Endothelial cell of umbilical vein (primary cell): ENCODE measurements at regions not wholly inside any gene's neighbourhood (a gene's known extent, or its start where the extent isn't known, plus 50 kb on each side); places are given as distances from the start of the nearest gene placed in this dataset.

Experiments used
- BruUV-seq: library from RNA; stranded (reverse); fragments of 400-500 nt; replicated peaks from 2 replicates; lab custom pipeline; 2021; lab: Mats Ljungman, UMichigan
- CTCF ChIA-PET: fragments of 300-600, 350-600 bp; sonication (Branson Sonifier 250); formaldehyde crosslinking; loops from one replicate; lab custom pipeline; 2021; ENCODE audit warnings: antibody characterized with exemption, inconsistent platforms; lab: Charles Lee
- POLR2A ChIA-PET: fragments of 300-600, 350-600 bp; sonication (Branson Sonifier 250); formaldehyde crosslinking; loops from one replicate; lab custom pipeline; 2021; ENCODE audit warnings: antibody characterized with exemption, inconsistent platforms; lab: Charles Lee
- DNase-seq: peaks from one replicate; pipeline ENCODE4 v3.0.0-alpha.2; 2011; ENCODE audit warnings: low read depth, low spot score
- FAIRE-seq: peaks from 2 replicates; lab custom pipeline; 2011; peaks lifted over from hg19 to GRCh38; lab: Jason Lieb, UNC
- H2AFZ ChIP-seq: 2 replicates; pipeline ENCODE4 v1.6.0; 2012; ENCODE audit warnings: low read depth, low read length, control low read depth, inconsistent platforms
- H3K27ac ChIP-seq: 2 replicates; pipeline ENCODE4 v1.5.1; 2011; ENCODE audit warnings: low read depth, mild to moderate bottlenecking, control low read depth, low read length, moderate library complexity; ENCODE audit not compliant: insufficient read depth
- H3K27me3 ChIP-seq, 2 experiments: 2 replicates each; pipeline versions ENCODE4 v1.6.0 to v1.6.1; 2011; ENCODE audit warnings: low read length in 2 of 2, mixed read lengths in 1 of 2; ENCODE audit not compliant: control insufficient read depth in 2 of 2, insufficient read depth in 2 of 2
- H3K36me3 ChIP-seq, 2 experiments: 2 replicates in 1 of 2; 3 replicates in 1 of 2; pipeline ENCODE4 v1.5.1; 2011; ENCODE audit warnings: low read length in 2 of 2, mild to moderate bottlenecking in 1 of 2, moderate library complexity in 1 of 2; ENCODE audit not compliant: control insufficient read depth in 2 of 2, insufficient read depth in 2 of 2; ENCODE audit errors: extremely low read depth in 1 of 2
- H3K4me1 ChIP-seq: 3 replicates; pipeline ENCODE4 v1.5.1; 2011; ENCODE audit warnings: mild to moderate bottlenecking, low read length; ENCODE audit not compliant: control insufficient read depth, insufficient read depth; ENCODE audit errors: extremely low read depth
- H3K4me2 ChIP-seq: 2 replicates; pipeline ENCODE4 v1.6.1; 2011; ENCODE audit warnings: low read length, control low read depth, mixed read lengths; ENCODE audit not compliant: insufficient read depth
- H3K4me3 ChIP-seq, 3 experiments: fragments of 200-600 bp in 1 of 3; sonication (generic), shearing (Covaris generic) in 1 of 3; replicated peaks in 1 of 3; 2 replicates each; pipeline ENCODE4 v1.5.1; 2011 to 2016; ENCODE audit warnings: control low read depth in 3 of 3, low read length in 3 of 3, mild to moderate bottlenecking in 2 of 3, inconsistent platforms in 1 of 3, low read depth in 1 of 3, moderate library complexity in 1 of 3; ENCODE audit not compliant: insufficient read depth in 1 of 3
- H3K79me2 ChIP-seq: 2 replicates; pipeline ENCODE4 v1.6.0; 2012; ENCODE audit warnings: low read length, inconsistent platforms; ENCODE audit not compliant: control insufficient read depth, insufficient read depth
- H3K9ac ChIP-seq: replicated peaks from 2 replicates; pipeline ENCODE3; 2011; ENCODE audit warnings: low read length, control low read depth; ENCODE audit not compliant: insufficient read depth; ENCODE audit errors: extremely low read depth
- H3K9me1 ChIP-seq: replicated peaks from 3 replicates; pipeline ENCODE4 v1.6.0; 2011; ENCODE audit warnings: mild to moderate bottlenecking, low read length; ENCODE audit not compliant: control insufficient read depth, insufficient read depth; ENCODE audit errors: extremely low read depth
- H3K9me3 ChIP-seq: replicated peaks from 2 replicates; pipeline ENCODE4 v1.5.1; 2012; ENCODE audit warnings: low read length, inconsistent platforms; ENCODE audit not compliant: control insufficient read depth, insufficient read depth
- H4K20me1 ChIP-seq: replicated peaks from 2 replicates; pipeline ENCODE3; 2011; ENCODE audit warnings: mild to moderate bottlenecking, low read length; ENCODE audit not compliant: control insufficient read depth, insufficient read depth; ENCODE audit errors: extremely low read depth
- EZH2 ChIP-seq: IDR thresholded peaks from 2 replicates; pipeline ENCODE4 v1.6.1; 2012; ENCODE audit warnings: borderline replicate concordance, low read depth, mild to moderate bottlenecking, moderate library complexity, low read length, inconsistent platforms; ENCODE audit not compliant: severe bottlenecking
- FOS ChIP-seq: IDR thresholded peaks from 2 replicates; pipeline ENCODE4 v1.6.1; 2011; ENCODE audit warnings: mild to moderate bottlenecking, low read length, moderate library complexity, borderline replicate concordance; ENCODE audit not compliant: insufficient read depth
- GATA2 ChIP-seq: IDR thresholded peaks from 2 replicates; pipeline ENCODE4 v1.7.0; 2011; ENCODE audit warnings: low read depth, mild to moderate bottlenecking, moderate library complexity, mixed read lengths, low read length; ENCODE audit not compliant: insufficient read length, insufficient read depth
- JUN ChIP-seq: IDR thresholded peaks from 2 replicates; pipeline ENCODE4 v1.6.1; 2011; ENCODE audit warnings: borderline replicate concordance, low read depth; ENCODE audit not compliant: insufficient read length, insufficient read depth
- MYC ChIP-seq: IDR thresholded peaks from one replicate; pipeline ENCODE4 v1.6.1; 2011; ENCODE audit warnings: mild to moderate bottlenecking, low read depth, low read length
- POLR2A ChIP-seq: IDR thresholded peaks from 2 replicates; pipeline ENCODE4 v1.6.1; 2012; ENCODE audit warnings: low read depth, mild to moderate bottlenecking, control low read depth, low read length
- POLR2AphosphoS5 ChIP-seq: IDR thresholded peaks from 2 replicates; pipeline ENCODE4 v1.6.1; 2012; ENCODE audit warnings: low read depth, mild to moderate bottlenecking, control low read depth, low read length, moderate library complexity; ENCODE audit not compliant: insufficient read depth
- dilution Hi-C: fragments of 300-500 bp; cut with MboI; formaldehyde crosslinking; loops from one replicate; pipeline ENCODE4 v1.15.0; 2019; ENCODE audit warnings: low sequenced_read_pairs; ENCODE audit not compliant: extremely low pct_ligation_motif_present
- intact Hi-C: fragments of 100-400 bp; cut with micrococcal nuclease; formaldehyde crosslinking; loops from one replicate; pipeline ENCODE4 v1.10.0; 2022
- TF ChIP-seq, protein P1 (sequence below): IDR thresholded peaks from 2 replicates; pipeline ENCODE4 v1.6.1; 2011; ENCODE audit not compliant: insufficient read depth, insufficient read length
- TF ChIP-seq, protein P2 (sequence below), 2 donors: IDR thresholded peaks; 1 replicate in 1 of 2; 2 replicates in 1 of 2; pipeline ENCODE4 v1.5.1; 2011; ENCODE audit warnings: low read length in 2 of 2, mild to moderate bottlenecking in 2 of 2, moderate library complexity in 2 of 2, control low read depth in 1 of 2, inconsistent platforms in 1 of 2, low read depth in 1 of 2; ENCODE audit not compliant: insufficient read depth in 1 of 2; ENCODE audit errors: extremely low read depth in 1 of 2

DNA sequence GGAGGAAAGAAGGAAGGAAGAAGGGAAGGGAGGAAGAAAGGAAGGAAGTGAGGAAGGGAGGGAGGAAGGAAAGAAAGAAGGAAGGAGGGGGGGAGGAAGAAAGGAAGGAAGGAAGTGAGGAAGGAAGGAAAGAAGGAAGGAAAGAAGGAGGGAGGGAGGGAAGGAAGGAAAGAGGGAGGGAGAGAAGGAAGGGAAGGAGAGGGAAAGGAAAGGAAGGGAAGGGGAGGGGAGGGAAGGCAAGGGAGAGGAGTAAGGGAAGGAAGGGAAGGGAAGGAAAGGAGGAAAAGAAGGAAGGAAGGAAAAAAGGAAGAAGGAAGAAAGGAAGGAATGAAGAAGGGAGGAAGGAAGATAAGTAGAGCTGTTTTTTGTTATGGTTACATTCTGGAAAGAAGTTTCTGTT, 141.2 kb downstream of the LRRC3B start:
- H3K4me3 ChIP-seq: no peak overlapping the region
- no TSS peak for BruUV-seq
- dilution Hi-C loops (no loop called here), intact Hi-C loops (no loop called here)
- DNase-seq (no peak), FAIRE-seq (no peak)
- no peaks in the 10 kb centered on the region for H3K36me3 ChIP-seq
- no peak overlapping the region for H3K27ac ChIP-seq
- CTCF ChIA-PET: no interaction called here
- H3K27me3 ChIP-seq: no peaks in the 10 kb centered on the region
- no peaks in the 10 kb centered on the region for H4K20me1 ChIP-seq
- POLR2A ChIA-PET: no interaction called here
- H3K4me2 ChIP-seq: no peak overlapping the region
- no peak overlapping the region for H2AFZ ChIP-seq
- no peak for TF ChIP-seq MYC
- no peak for TF ChIP-seq POLR2AphosphoS5
- no peak for TF ChIP-seq EZH2
- TF ChIP-seq, protein P1, sequence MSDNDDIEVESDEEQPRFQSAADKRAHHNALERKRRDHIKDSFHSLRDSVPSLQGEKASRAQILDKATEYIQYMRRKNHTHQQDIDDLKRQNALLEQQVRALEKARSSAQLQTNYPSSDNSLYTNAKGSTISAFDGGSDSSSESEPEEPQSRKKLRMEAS: no peak
- TF ChIP-seq JUN: no peak
- no peak for TF ChIP-seq FOS
- no peak for TF ChIP-seq POLR2A
- TF ChIP-seq, protein P2, sequence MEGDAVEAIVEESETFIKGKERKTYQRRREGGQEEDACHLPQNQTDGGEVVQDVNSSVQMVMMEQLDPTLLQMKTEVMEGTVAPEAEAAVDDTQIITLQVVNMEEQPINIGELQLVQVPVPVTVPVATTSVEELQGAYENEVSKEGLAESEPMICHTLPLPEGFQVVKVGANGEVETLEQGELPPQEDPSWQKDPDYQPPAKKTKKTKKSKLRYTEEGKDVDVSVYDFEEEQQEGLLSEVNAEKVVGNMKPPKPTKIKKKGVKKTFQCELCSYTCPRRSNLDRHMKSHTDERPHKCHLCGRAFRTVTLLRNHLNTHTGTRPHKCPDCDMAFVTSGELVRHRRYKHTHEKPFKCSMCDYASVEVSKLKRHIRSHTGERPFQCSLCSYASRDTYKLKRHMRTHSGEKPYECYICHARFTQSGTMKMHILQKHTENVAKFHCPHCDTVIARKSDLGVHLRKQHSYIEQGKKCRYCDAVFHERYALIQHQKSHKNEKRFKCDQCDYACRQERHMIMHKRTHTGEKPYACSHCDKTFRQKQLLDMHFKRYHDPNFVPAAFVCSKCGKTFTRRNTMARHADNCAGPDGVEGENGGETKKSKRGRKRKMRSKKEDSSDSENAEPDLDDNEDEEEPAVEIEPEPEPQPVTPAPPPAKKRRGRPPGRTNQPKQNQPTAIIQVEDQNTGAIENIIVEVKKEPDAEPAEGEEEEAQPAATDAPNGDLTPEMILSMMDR (IDR thresholded peaks at IDR 0.05; ENCODE audit: extremely low read depth in 1 of 2, insufficient read depth in 1 of 2, low read depth in 1 of 2, low read length in 2 of 2): no peak
- TF ChIP-seq GATA2: no peak
- no peaks in the 10 kb centered on the region for H3K9me1 ChIP-seq
- H3K9me3 ChIP-seq: peaks cover 3% of the 10 kb centered on the region
- H3K4me1 ChIP-seq: no peaks in the 10 kb centered on the region
- H3K9ac ChIP-seq: no peak overlapping the region
- H3K79me2 ChIP-seq: no peaks in the 10 kb centered on the region
